H9 (cell line): ENCODE measurements at regions not wholly inside any gene's neighbourhood (a gene's known extent, or its start where the extent isn't known, plus 50 kb on each side); places are given as distances from the start of the nearest gene placed in this dataset.

Source experiments
- DNase-seq: peaks from one replicate; pipeline ENCODE4 v3.0.0-alpha.2; 2017
- H2AFZ ChIP-seq: one replicate; pipeline ENCODE4 v1.6.1; 2013; ENCODE audit warnings: mild to moderate bottlenecking, low read length, control low read depth, moderate library complexity
- H2AK5ac ChIP-seq: 2 replicates; pipeline ENCODE4 v1.6.1; 2013; ENCODE audit warnings: low read length, control low read depth, mixed read lengths; ENCODE audit not compliant: insufficient read length
- H2BK120ac ChIP-seq: one replicate; pipeline ENCODE4 v1.6.1; 2013; ENCODE audit warnings: low read depth, mild to moderate bottlenecking, low read length, control low read depth, inconsistent platforms; ENCODE audit not compliant: poor library complexity, severe bottlenecking
- H2BK12ac ChIP-seq: 2 replicates; pipeline ENCODE4 v1.6.1; 2013; ENCODE audit warnings: low read length, control low read depth, mixed read lengths, low read depth; ENCODE audit not compliant: insufficient read length
- H2BK15ac ChIP-seq: 2 replicates; pipeline ENCODE4 v1.6.1; 2013; ENCODE audit warnings: low read depth, low read length, control low read depth
- H2BK20ac ChIP-seq: one replicate; pipeline ENCODE4 v1.6.1; 2013; ENCODE audit warnings: low read depth, mild to moderate bottlenecking, low read length, control low read depth, inconsistent platforms; ENCODE audit not compliant: poor library complexity, severe bottlenecking
- H2BK5ac ChIP-seq: 2 replicates; pipeline ENCODE4 v1.6.1; 2013; ENCODE audit warnings: low read length, control low read depth, mixed read lengths; ENCODE audit not compliant: insufficient read length
- H3K14ac ChIP-seq: 2 replicates; pipeline ENCODE4 v1.6.1; 2013; ENCODE audit warnings: low read length, control low read depth; ENCODE audit not compliant: insufficient read depth
- H3K18ac ChIP-seq: 2 replicates; pipeline ENCODE4 v1.6.1; 2013; ENCODE audit warnings: low read depth, mild to moderate bottlenecking, mixed read lengths, low read length, control low read depth; ENCODE audit not compliant: insufficient read length
- H3K23ac ChIP-seq: 2 replicates; pipeline ENCODE4 v1.6.1; 2013; ENCODE audit warnings: low read length, control low read depth, mixed read lengths, low read depth; ENCODE audit not compliant: insufficient read length
- H3K23me2 ChIP-seq: 2 replicates; pipeline ENCODE4 v1.6.1; 2013; ENCODE audit warnings: low read depth, mild to moderate bottlenecking, mixed read lengths, low read length, control low read depth; ENCODE audit not compliant: insufficient read length, poor library complexity, severe bottlenecking
- H3K27ac ChIP-seq: 2 replicates; pipeline ENCODE4 v1.5.1; 2013; ENCODE audit warnings: low read length, control low read depth, mixed read lengths, low read depth; ENCODE audit not compliant: insufficient read length
- H3K27me3 ChIP-seq: 2 replicates; pipeline ENCODE4 v1.6.1; 2013; ENCODE audit warnings: low read length, control low read depth, inconsistent platforms; ENCODE audit not compliant: insufficient read depth
- H3K4ac ChIP-seq: 2 replicates; pipeline ENCODE4 v1.6.1; 2013; ENCODE audit warnings: low read depth, mild to moderate bottlenecking, control low read depth, inconsistent platforms, low read length, moderate library complexity
- H3K4me1 ChIP-seq: 2 replicates; pipeline ENCODE4 v1.6.1; 2013; ENCODE audit warnings: low read length, control low read depth, inconsistent platforms; ENCODE audit not compliant: insufficient read depth
- H3K4me2 ChIP-seq: 2 replicates; pipeline ENCODE4 v1.6.1; 2013; ENCODE audit warnings: low read length, control low read depth, mixed read lengths; ENCODE audit not compliant: insufficient read length, insufficient read depth
- H3K56ac ChIP-seq: 2 replicates; pipeline ENCODE4 v1.6.1; 2013; ENCODE audit warnings: low read depth, mild to moderate bottlenecking, mixed read lengths, low read length, control low read depth; ENCODE audit not compliant: insufficient read length
- H3K79me1 ChIP-seq: 2 replicates; pipeline ENCODE4 v1.6.1; 2013; ENCODE audit warnings: low read depth, mild to moderate bottlenecking, moderate library complexity, low read length, control low read depth, inconsistent platforms; ENCODE audit not compliant: insufficient read depth, poor library complexity, severe bottlenecking
- H3K79me2 ChIP-seq: 2 replicates; pipeline ENCODE4 v1.6.1; 2013; ENCODE audit warnings: low read length, control low read depth, inconsistent platforms; ENCODE audit not compliant: insufficient read depth
- H3K9ac ChIP-seq: 2 replicates; pipeline ENCODE4 v1.6.1; 2013; ENCODE audit warnings: low read length, control low read depth, mixed read lengths; ENCODE audit not compliant: insufficient read length; ENCODE audit errors: extremely low read depth
- H3K9me3 ChIP-seq: one replicate; pipeline ENCODE4 v1.6.1; 2013; ENCODE audit warnings: low read depth, low read length, inconsistent platforms; ENCODE audit not compliant: control insufficient read depth
- H3T11ph ChIP-seq: one replicate; pipeline ENCODE4 v1.6.1; 2013; ENCODE audit warnings: mild to moderate bottlenecking, low read length, control low read depth, inconsistent platforms
- H4K20me1 ChIP-seq: one replicate; pipeline ENCODE4 v1.6.1; 2013; ENCODE audit not compliant: control insufficient read depth, insufficient read length, insufficient read depth
- H4K5ac ChIP-seq: 2 replicates; pipeline ENCODE4 v1.6.1; 2013; ENCODE audit warnings: low read depth, mild to moderate bottlenecking, mixed read lengths, low read length, control low read depth; ENCODE audit not compliant: insufficient read length
- H4K8ac ChIP-seq: replicated peaks from 2 replicates; pipeline ENCODE4 v1.6.1; 2013; ENCODE audit warnings: low read length, control low read depth, mixed read lengths, low read depth; ENCODE audit not compliant: insufficient read length
- H4K91ac ChIP-seq: 2 replicates; pipeline ENCODE4 v1.6.1; 2013; ENCODE audit warnings: low read depth, mild to moderate bottlenecking, moderate library complexity, mixed read lengths, low read length, control low read depth; ENCODE audit not compliant: insufficient read length
- H3K27ac Mint-ChIP-seq, 3 experiments: 2 replicates in 2 of 3; 3 replicates in 1 of 3; pipeline ENCODE4 v1.8.0; 2020 to 2021; ENCODE audit warnings: mixed read lengths in 3 of 3, mild to moderate bottlenecking in 1 of 3, moderate library complexity in 1 of 3
- H3K27me3 Mint-ChIP-seq: 2 replicates; pipeline ENCODE4 v1.8.0; 2021; ENCODE audit warnings: low read depth, mild to moderate bottlenecking, moderate library complexity, mixed read lengths
- H3K36me3 Mint-ChIP-seq, 3 experiments: 2 replicates in 2 of 3; 3 replicates in 1 of 3; pipeline ENCODE4 v1.8.0; 2020 to 2021; ENCODE audit warnings: low read depth in 3 of 3, mixed read lengths in 3 of 3; ENCODE audit not compliant: insufficient read depth in 1 of 3
- H3K4me1 Mint-ChIP-seq, 2 experiments: 2 replicates each; pipeline ENCODE4 v1.8.0; 2020; ENCODE audit warnings: mixed read lengths in 2 of 2
- H3K4me3 Mint-ChIP-seq, 2 experiments: 2 replicates in 1 of 2; 3 replicates in 1 of 2; pipeline ENCODE4 v1.8.0; 2020 to 2021; ENCODE audit warnings: mild to moderate bottlenecking in 2 of 2, mixed read lengths in 2 of 2, moderate library complexity in 1 of 2
- H3K9me3 Mint-ChIP-seq, 2 experiments: 2 replicates in 1 of 2; 3 replicates in 1 of 2; pipeline ENCODE4 v1.8.0; 2020; ENCODE audit warnings: mild to moderate bottlenecking in 2 of 2, mixed read lengths in 2 of 2, moderate library complexity in 1 of 2
- WGBS: extraction: QIAGEN DNeasy Blood & Tissue Kit; methylation state at CpG from one replicate; pipeline ENCODE4 v1.1.7; 2013; ENCODE audit warnings: missing lambda C conversion rate, low lambda C conversion rate, mixed read lengths; ENCODE audit not compliant: insufficient read length; ENCODE audit errors: extremely low coverage; 5-methylcytosine and 5-hydroxymethylcytosine counted together
- TF ChIP-seq, protein P1 (sequence below): fragments of 200-600 bp; sonication (generic); conservative IDR thresholded peaks from 3 replicates; pipeline ENCODE4 v1.8.0; 2021; ENCODE audit warnings: antibody characterized with exemption, mild to moderate bottlenecking

DNA sequence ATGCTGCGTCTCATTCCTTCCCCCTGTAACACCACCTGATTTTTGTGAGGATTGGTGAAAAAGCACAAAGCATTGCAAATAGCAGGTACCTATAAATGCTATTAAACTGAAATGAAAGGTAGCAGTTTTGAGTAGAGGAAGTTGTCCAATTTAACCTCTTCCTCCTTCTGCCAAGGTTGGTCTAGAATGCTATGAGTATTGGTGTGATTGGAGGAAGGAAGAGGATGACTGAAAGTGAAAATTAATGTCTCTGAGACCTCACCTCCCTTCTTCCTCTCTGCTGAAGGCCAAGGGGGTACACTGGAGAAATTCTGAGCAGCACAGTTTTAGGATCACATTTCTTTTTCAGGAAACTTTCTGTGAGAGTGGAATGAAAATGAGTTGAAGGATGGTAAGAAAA, 94.4 kb downstream of the DTWD1 start:
- no peak overlapping the region for H3K4me3 Mint-ChIP-seq
- H4K20me1 ChIP-seq: no peaks in the 10 kb centered on the region
- no peak overlapping the region for H3K4me2 ChIP-seq
- no peak overlapping the region for H2BK20ac ChIP-seq
- no peaks in the 10 kb centered on the region for H3K27me3 ChIP-seq
- H3K56ac ChIP-seq: no peak overlapping the region
- no peak overlapping the region for H2BK120ac ChIP-seq
- H3K14ac ChIP-seq: no peak overlapping the region
- TF ChIP-seq, protein P1, sequence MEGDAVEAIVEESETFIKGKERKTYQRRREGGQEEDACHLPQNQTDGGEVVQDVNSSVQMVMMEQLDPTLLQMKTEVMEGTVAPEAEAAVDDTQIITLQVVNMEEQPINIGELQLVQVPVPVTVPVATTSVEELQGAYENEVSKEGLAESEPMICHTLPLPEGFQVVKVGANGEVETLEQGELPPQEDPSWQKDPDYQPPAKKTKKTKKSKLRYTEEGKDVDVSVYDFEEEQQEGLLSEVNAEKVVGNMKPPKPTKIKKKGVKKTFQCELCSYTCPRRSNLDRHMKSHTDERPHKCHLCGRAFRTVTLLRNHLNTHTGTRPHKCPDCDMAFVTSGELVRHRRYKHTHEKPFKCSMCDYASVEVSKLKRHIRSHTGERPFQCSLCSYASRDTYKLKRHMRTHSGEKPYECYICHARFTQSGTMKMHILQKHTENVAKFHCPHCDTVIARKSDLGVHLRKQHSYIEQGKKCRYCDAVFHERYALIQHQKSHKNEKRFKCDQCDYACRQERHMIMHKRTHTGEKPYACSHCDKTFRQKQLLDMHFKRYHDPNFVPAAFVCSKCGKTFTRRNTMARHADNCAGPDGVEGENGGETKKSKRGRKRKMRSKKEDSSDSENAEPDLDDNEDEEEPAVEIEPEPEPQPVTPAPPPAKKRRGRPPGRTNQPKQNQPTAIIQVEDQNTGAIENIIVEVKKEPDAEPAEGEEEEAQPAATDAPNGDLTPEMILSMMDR: no peak
- no peak overlapping the region for H2BK15ac ChIP-seq
- H3K9me3 ChIP-seq: no peaks in the 10 kb centered on the region
- no peaks in the 10 kb centered on the region; the same call in 1 of the 2 replicates for H3K4me1 ChIP-seq
- H3K79me2 ChIP-seq: 0 out of 2 replicates have a peak, but pooled peaks cover 1% of the 10 kb centered on the region
- no peak overlapping the region for H3K18ac ChIP-seq
- no peak overlapping the region for H3T11ph ChIP-seq
- H3K9ac ChIP-seq: no peak overlapping the region
- H3K36me3 Mint-ChIP-seq: no peaks in the 10 kb centered on the region
- H3K23ac ChIP-seq: no peak overlapping the region
- H2AFZ ChIP-seq: no peak overlapping the region
- WGBS: no CpG with 5 or more reads among the region's 1 CpG
- H3K9me3 Mint-ChIP-seq: peaks cover 2 to 3% of the 10 kb centered on the region in 2 experiments; a peak in 3 of 5 replicates
- H4K91ac ChIP-seq: no peak overlapping the region
- H2BK12ac ChIP-seq: no peak overlapping the region
- no peak overlapping the region for H2AK5ac ChIP-seq
- H3K27ac Mint-ChIP-seq: no peak overlapping the region
- no peak overlapping the region for H4K8ac ChIP-seq
- no peaks in the 10 kb centered on the region for H3K23me2 ChIP-seq
- peaks cover 6 to 7% of the 10 kb centered on the region in 2 experiments for H3K4me1 Mint-ChIP-seq
- H3K4ac ChIP-seq: no peak overlapping the region
- DNase-seq: no peak
- no peaks in the 10 kb centered on the region for H3K79me1 ChIP-seq
- no peak overlapping the region for H2BK5ac ChIP-seq
- no peak overlapping the region for H3K27ac ChIP-seq
- peaks cover 12% of the 10 kb centered on the region; the same call in 1 of the 2 replicates for H3K27me3 Mint-ChIP-seq
- H4K5ac ChIP-seq: no peak overlapping the region
